ENCODE measurements at regions not wholly inside any gene's neighbourhood (a gene's known extent, or its start where the extent isn't known, plus 50 kb on each side); places are given as distances from the start of the nearest gene placed in this dataset.

- DNase-seq (ENCODE audit: extremely low read depth in 1 of 2, low read depth in 1 of 2), result no peak
These were observed 232.6 kb downstream of the EFNB2 start for GRCh38 chr13:106302843-106303242.

- DNase-seq (ENCODE audit: extremely low read depth in 1 of 2, low read depth in 1 of 2), result no peak
These were observed 233.5 kb downstream of the EFNB2 start for GRCh38 chr13:106302011-106302410.

- no peak for DNase-seq (ENCODE audit: extremely low read depth in 1 of 2, low read depth in 1 of 2)
These were observed 235.8 kb downstream of the EFNB2 start for GRCh38 chr13:106299621-106300020.

GRCh38 chr13:106297283-106297682 lies 238.2 kb downstream of the EFNB2 start:
- no peak for DNase-seq (ENCODE audit: extremely low read depth in 1 of 2, low read depth in 1 of 2)

- DNase-seq (ENCODE audit: extremely low read depth in 1 of 2, low read depth in 1 of 2), result no peak
These were observed 238.7 kb downstream of the EFNB2 start for GRCh38 chr13:106296723-106297122.

GRCh38 chr13:106295971-106296370 lies 239.5 kb downstream of the EFNB2 start:
- DNase-seq (ENCODE audit: extremely low read depth in 1 of 2, low read depth in 1 of 2), result no peak

GRCh38 chr13:106291006-106291405 lies 244.5 kb downstream of the EFNB2 start:
- no peak for DNase-seq (ENCODE audit: extremely low read depth in 1 of 2, low read depth in 1 of 2)

GRCh38 chr13:106287351-106287750 lies 248.1 kb downstream of the EFNB2 start:
- no peak for DNase-seq (ENCODE audit: extremely low read depth in 1 of 2, low read depth in 1 of 2)

- no peak for DNase-seq (ENCODE audit: extremely low read depth in 1 of 2, low read depth in 1 of 2)
These were observed 248.7 kb downstream of the EFNB2 start for GRCh38 chr13:106286811-106287210.

- no peak for DNase-seq (ENCODE audit: extremely low read depth in 1 of 2, low read depth in 1 of 2)
These were observed 251.1 kb downstream of the EFNB2 start for GRCh38 chr13:106284358-106284757.

GRCh38 chr13:106281426-106281825 lies 254.0 kb downstream of the EFNB2 start:
- DNase-seq (ENCODE audit: extremely low read depth in 1 of 2, low read depth in 1 of 2), result no peak

- no peak for DNase-seq (ENCODE audit: extremely low read depth in 1 of 2, low read depth in 1 of 2)
These were observed 257.8 kb downstream of the EFNB2 start for GRCh38 chr13:106277484-106278154.

- DNase-seq (ENCODE audit: extremely low read depth in 1 of 2, low read depth in 1 of 2), result no peak
These were observed 258.6 kb downstream of the EFNB2 start for GRCh38 chr13:106276876-106277275.

GRCh38 chr13:106275446-106276032 lies 259.9 kb downstream of the EFNB2 start:
- no peak for DNase-seq (ENCODE audit: extremely low read depth in 1 of 2, low read depth in 1 of 2)

- no peak for DNase-seq (ENCODE audit: extremely low read depth in 1 of 2, low read depth in 1 of 2)
These were observed 260.8 kb downstream of the EFNB2 start for GRCh38 chr13:106274551-106275203.

GRCh38 chr13:106263801-106264200 lies 271.7 kb downstream of the EFNB2 start:
- no peak for DNase-seq (ENCODE audit: extremely low read depth in 1 of 2, low read depth in 1 of 2)

GRCh38 chr13:106262886-106263285 lies 272.6 kb downstream of the EFNB2 start:
- no peak for DNase-seq (ENCODE audit: extremely low read depth in 1 of 2, low read depth in 1 of 2)

GRCh38 chr13:106261450-106261849 lies 274.0 kb downstream of the EFNB2 start:
- DNase-seq (ENCODE audit: extremely low read depth in 1 of 2, low read depth in 1 of 2), result no peak

- no peak for DNase-seq (ENCODE audit: extremely low read depth in 1 of 2, low read depth in 1 of 2)
These were observed 275.1 kb downstream of the EFNB2 start for GRCh38 chr13:106260352-106260751.

GRCh38 chr13:106259928-106260327 lies 275.5 kb downstream of the EFNB2 start:
- no peak for DNase-seq (ENCODE audit: extremely low read depth in 1 of 2, low read depth in 1 of 2)

GRCh38 chr13:106246666-106247188 lies 288.7 kb downstream of the EFNB2 start:
- DNase-seq (ENCODE audit: extremely low read depth in 1 of 2, low read depth in 1 of 2), result no peak

- DNase-seq (ENCODE audit: extremely low read depth in 1 of 2, low read depth in 1 of 2), result no peak
These were observed 289.2 kb downstream of the EFNB2 start for GRCh38 chr13:106246242-106246641.
